HG02870 (cell line): ENCODE measurements at regions not wholly inside any gene's neighbourhood (a gene's known extent, or its start where the extent isn't known, plus 50 kb on each side); places are given as distances from the start of the nearest gene placed in this dataset.

Experiments used
- ATAC-seq: cut with Tn5 transposase; IDR thresholded peaks from one replicate; pipeline ENCODE4 v1.9.1; 2021; ENCODE audit warnings: mild to moderate bottlenecking, moderate library complexity; ENCODE audit not compliant: unreplicated experiment

GRCh38 chr2:82665691-82666090, 1793.4 kb downstream of the SUCLG1 start:
- ATAC-seq = no peak

DNA sequence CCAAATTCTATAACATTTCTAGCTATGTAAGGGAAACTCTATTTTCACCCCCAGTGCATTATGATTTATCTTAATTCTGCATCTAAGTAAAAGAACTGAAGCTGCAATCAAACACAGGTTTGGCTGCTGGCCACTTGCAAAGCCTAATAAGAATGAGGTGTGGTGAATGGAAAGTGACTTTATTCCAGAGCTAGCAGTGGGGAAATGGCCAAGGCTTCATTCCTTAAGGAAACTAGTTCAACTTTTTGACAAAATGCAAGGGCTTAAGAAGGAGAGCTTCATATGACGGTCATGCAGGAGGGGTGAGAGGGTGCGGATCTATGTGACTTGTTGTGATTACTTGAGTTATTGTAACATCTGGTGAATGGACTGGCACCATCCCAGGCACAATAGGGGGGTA, 1802.0 kb downstream of the SUCLG1 start:
- no peak for ATAC-seq

DNA sequence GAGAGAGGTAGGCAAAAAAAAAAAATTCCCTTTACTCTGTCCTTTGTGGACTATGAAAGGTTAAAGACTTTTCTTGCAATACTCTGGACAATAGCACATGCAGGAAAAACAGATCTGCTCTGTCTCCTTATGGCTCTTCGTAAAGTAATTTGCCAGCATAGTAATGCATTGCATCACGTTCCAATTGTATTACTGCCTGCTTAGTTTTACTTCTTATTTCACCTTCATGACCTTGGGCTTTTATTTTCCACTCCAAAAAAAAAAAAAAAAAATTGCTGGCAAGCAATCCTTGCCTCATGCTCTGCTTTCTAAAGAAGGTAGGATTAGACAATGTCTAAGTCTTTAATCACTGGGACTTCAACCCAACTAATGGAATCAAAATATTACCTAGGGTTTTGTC, 1802.7 kb downstream of the SUCLG1 start:
- no peak for ATAC-seq

DNA sequence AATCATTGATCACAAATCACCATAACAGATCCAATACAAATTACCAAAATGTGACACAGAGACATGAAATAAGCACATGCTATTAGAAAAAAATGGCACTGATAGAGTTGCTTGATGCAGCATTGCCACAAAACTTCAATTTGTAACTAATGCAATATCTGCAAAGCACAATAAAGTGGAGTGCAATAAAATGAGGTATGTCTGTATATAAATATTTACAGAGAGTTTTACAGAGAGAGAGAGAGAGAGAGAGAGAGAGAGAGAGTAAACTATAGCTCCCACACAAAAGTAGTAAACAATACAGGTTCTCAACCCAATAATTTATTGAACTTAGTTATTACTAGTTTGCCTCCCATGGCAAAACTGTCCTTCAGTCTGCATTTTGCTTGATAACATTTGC, 1807.0 kb downstream of the SUCLG1 start:
- ATAC-seq = no peak

DNA sequence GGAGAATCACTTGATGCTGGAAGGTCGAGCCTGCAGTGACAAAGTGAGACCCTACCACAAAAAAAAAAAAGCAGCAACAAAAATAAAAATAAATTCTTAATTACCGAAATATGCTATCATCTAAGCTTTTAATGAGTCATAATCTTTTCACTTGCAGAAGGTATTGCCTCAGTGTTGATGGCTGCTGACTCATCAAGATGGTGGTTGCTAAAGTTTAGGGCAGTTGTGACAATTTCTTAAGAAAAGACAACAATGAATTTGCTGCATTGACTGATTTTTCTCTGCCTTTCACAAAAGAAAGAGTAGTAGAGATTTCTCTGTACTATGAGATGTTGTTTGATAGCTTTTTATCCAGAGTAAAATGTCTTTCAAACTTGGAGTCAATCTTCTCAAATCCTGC, 1809.0 kb downstream of the SUCLG1 start:
- no peak for ATAC-seq

- ATAC-seq = no peak
Observed at GRCh38 chr2:82641598-82642180, 1817.4 kb downstream of the SUCLG1 start.

GRCh38 chr2:82636402-82637020, 1822.6 kb downstream of the SUCLG1 start:
- ATAC-seq = no peak

DNA sequence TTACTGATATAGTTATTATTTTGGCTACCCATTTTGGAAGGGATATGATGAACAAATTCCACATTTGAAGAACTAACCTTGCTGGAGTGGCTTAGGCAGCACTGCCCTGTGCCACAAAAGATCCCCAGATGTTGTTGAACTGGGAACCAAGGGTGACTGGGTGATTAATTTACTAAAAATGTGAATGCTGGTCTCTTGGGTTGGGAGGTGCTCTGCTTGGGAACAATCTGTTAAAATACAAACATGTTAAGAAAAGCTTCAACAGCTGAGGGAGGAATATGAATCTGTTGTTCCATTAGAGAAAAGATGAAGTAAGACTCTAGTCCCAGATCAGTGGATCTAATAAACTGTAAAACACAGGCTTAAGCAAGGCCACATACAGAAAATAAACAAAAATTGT, 1860.1 kb downstream of the SUCLG1 start:
- no peak for ATAC-seq

DNA sequence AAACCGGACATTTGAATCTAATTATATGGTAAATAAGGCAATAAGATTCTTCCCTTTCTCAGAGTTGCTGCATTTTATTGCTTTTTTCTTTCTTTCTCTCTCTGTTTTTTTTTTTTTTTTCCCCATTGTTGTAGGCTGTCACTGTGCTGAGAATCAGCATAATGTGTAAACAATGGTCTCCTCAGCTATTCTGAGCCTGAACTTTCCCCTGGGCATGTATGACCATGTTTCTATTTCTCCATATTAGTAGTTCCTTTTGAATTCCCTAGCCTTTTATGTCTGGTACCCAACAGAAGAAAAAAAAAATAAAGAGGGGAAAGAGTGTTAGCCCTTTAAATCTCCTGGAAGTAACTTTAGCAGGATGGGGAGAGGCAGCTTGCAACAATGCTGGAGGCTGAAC, 1862.5 kb downstream of the SUCLG1 start:
- no peak for ATAC-seq

GRCh38 chr2:82591718-82592117, 1867.4 kb downstream of the SUCLG1 start:
- ATAC-seq = no peak

- ATAC-seq = no peak
Observed at GRCh38 chr2:82576656-82577055, 1882.4 kb downstream of the SUCLG1 start.

- ATAC-seq = no peak
Observed at GRCh38 chr2:82539280-82539621, 1919.8 kb downstream of the SUCLG1 start.

- ATAC-seq = no peak
Observed at GRCh38 chr2:82538590-82539279, 1920.3 kb downstream of the SUCLG1 start.

DNA sequence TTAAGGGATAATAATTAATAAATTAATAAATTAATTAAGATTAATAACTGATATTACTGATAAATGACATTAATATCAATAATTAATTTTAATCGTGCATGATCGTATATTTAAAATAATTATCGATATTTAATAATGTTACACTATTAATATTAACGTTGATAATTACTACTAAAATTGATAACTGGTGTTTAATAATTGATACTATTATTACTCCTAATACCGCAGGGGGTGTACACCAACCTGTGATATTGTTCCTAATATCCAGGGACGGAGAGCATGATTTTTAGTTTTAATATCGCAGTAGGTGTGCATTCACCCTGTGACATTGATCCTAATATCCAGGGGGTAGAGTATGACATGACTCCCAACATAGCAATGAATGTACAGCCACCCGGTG, 1930.8 kb downstream of the SUCLG1 start:
- ATAC-seq = no peak

DNA sequence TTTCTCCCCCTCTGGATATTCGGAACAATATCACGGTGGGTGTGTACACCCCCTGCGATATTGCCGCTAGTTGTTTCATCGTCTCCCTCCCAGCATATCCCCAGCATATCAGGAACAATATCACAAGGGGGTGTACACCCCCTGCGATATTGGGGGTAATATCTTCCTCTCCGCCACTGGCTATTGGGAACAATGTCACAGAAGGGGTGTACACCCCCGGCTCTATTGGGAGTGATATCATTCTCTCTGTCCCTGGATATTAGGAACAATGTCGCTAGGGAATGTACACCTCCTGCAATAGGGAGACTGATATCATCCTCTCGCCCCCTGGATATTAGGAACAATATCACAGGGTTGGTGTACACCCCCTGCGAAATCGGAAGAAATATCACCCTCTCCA, 1932.0 kb downstream of the SUCLG1 start:
- no peak for ATAC-seq

- ATAC-seq = no peak
Observed at GRCh38 chr2:82526277-82526676, 1932.8 kb downstream of the SUCLG1 start.

- ATAC-seq = no peak
Observed at GRCh38 chr2:82525744-82526143, 1933.3 kb downstream of the SUCLG1 start.

GRCh38 chr2:82524826-82525225, 1934.3 kb downstream of the SUCLG1 start:
- no peak for ATAC-seq

DNA sequence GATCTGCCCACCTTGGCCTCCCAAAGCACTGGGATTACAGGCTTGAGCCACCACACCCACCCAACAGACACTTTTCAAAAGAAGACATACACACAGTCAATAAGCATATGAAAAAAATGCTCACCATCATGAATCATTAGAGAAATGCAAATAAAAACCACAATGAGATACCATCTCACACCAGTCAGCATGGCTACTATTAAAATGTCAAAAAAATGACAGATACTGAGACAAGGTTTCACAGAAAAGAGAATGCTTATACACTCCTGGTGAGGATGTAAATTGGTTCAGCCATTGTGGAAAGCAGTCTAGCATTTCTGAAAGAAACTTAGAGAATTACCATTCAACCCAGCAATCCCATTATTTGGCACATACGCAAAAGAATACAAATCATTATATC, 1947.2 kb downstream of the SUCLG1 start:
- ATAC-seq = no peak

DNA sequence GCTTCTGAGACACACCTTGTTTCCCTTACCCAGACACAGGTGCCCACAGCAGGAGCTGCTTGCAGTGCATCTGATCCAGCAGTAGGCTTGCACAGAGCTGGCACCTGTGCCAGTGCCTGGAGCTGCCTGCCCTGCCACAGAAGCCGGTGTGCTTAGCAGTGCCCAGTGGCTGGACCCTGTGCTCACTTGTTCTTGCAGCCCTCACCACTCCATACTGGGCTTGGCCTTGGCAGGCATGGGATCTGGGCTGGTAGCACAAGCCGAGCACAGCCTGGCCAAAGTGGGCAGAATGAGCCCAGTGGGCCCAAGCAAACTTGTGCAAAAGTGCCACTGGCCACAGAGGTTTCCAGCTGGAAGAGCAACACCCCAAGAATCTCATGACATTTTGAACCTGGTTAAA, 1950.4 kb downstream of the SUCLG1 start:
- no peak for ATAC-seq

DNA sequence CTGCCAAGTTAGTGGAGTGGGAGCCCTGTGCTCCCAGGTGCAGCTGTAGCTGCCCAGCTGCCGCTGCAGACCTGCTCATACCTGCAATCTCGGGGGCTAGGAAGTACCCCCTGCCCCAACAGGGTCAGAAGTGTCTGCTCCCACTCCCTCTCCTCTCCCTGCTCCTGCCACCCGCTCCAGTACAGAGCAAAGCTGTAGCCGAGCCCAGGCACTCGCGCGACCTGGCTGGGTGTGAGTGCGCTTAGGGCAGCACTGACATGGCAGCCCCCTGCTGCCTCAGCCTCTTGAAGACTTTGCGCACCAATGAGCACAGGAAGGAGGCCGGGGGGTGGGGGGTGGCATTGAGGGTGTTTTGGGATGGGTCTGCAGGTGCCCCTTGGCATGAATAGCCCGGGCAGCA, 1951.4 kb downstream of the SUCLG1 start:
- ATAC-seq = no peak

DNA sequence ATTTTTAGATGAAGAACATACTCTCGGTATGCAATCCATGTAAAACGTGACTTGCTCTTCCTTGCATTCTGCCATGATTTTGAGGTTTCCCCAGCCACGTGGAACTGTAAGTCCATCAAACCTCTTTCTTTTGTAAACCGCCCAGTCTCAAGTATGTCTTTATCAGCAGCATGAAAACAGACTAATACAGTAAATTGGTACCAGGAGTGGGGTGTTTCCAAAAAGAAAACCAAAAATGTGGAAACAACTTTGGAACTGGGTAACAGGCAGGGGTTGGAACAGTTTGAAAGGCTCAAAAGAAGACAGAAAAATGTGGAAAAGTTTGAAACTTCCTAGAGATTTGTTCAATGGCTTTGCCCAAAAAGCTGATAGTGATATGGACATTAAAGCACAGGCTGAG, 1957.9 kb downstream of the SUCLG1 start:
- ATAC-seq = no peak
